GM18507 (cell line): ENCODE measurements at regions not wholly inside any gene's neighbourhood (a gene's known extent, or its start where the extent isn't known, plus 50 kb on each side); places are given as distances from the start of the nearest gene placed in this dataset.
"Not testable (repeated sequence)": the region's sequence is repeated elsewhere in the genome, so short reads cannot be mapped to it uniquely, and the experiment has no call there.

Experiments used
- DNase-seq: peaks from one replicate; pipeline ENCODE4 v3.0.0; 2011; ENCODE audit warnings: low read depth; ENCODE audit not compliant: insufficient read length; ENCODE audit errors: extremely low spot score
- FAIRE-seq: peaks from 2 replicates; lab custom pipeline; 2011; peaks lifted over from hg19 to GRCh38; lab: Jason Lieb, UNC

DNA sequence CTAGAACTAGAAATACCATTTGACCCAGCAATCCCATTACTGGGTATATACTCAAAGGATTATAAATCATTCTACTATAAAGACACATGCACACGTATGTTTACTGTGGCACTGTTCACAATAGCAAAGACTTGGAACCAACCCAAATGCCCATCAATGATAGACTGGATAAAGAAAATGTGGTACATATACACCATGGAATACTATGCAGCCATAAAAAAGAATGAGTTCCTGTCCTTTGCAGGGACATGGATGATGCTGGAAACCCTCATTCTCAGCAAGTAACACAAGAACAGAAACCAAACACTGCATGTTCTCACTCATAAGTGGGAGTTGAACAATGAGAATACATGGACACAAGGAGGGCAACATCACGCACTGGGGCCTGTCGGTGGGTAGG lies 550.3 kb upstream of the USP24 start:
- not testable (repeated sequence) for FAIRE-seq, DNase-seq

DNA sequence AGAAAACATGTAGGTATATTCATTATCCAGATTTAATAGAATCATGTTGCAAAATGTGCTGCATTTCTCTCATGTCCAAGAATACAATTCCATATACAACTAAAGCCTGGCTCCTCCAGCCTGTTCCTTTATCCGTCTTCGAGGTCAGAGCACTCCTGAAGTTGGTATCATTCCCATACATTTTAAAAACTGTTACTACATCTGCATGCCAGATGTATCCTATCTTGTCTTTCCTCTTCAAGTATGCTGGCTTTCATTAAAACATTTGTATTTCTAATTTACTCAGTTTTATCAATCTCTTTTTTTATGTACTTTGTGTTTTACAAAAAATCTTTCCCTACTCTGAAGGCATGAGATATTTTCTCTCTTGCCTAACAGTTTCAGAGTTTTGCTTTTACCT lies 536.6 kb upstream of the USP24 start:
- FAIRE-seq = no peak
- DNase-seq = no peak

GRCh38 chr1:55750628-55750995 lies 535.4 kb upstream of the USP24 start:
- no peak for FAIRE-seq
- no peak for DNase-seq

GRCh38 chr1:55749975-55750627 lies 534.9 kb upstream of the USP24 start:
- FAIRE-seq (no peak), DNase-seq (no peak)

DNA sequence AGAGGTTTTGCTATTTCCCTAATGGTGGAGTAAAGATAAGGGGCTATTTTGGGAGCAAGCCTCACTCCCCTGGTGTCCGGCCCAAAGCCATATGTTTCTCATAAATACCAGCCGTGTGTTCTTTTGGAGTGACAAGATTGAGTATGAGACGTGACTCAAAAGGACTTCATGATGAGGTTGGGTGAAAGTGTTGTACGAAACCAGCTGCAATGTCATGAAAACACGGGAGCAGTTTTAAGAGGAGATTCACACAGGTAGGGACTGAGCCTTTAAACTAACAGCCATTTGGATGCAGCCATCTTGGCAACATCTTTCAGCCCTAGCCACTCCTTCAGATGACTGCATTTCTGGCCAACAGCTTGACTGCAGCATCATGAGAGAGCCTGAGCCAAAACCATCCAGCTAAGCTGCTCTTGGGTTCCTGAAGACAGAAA lies 532.3 kb upstream of the USP24 start:
- DNase-seq (no peak), FAIRE-seq (no peak)

DNA sequence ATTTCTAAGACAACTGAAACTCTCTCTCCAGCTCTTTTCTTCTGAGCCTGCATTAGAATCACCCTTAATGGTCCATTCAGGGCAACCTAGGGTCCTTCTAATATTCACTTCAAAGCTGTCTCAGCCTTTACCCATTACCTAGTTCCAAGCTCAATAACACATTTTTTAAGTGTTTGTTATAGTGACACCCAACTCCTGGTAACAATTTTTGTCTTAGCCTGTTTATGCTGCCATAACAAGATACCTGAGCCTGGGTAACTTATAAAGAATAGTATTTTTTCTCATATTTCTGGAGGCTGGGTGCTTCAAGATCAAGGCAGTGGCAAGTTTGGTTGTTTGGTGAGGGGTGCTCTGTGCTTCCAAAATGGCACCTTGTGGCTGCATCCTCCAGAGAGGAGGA lies 531.5 kb upstream of the USP24 start:
- FAIRE-seq = no peak
- no peak for DNase-seq

DNA sequence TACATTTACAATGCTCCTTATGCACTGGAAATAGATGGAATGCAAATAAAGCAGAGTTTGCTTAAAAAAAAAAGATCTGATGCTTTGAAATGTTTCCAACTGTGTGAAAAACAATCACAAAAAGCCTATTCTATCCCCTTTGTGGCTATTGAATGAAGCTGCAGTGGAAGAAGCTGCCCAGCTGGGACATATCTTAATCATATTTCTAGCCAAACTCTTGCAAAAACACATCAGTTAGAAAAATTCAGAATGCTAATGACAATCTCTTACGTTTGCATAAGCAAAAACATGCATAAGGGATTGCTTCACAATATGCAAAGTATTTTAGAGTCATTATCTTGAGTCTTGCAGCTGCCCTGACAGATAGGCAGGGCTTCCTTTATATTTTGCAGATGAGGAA lies 526.4 kb upstream of the USP24 start:
- no peak for DNase-seq
- FAIRE-seq = no peak

- no peak for DNase-seq
- no peak for FAIRE-seq
Measured at GRCh38 chr1:55735106-55735505, 519.9 kb upstream of the USP24 start.

- DNase-seq (no peak), FAIRE-seq (no peak)
Measured at GRCh38 chr1:55726994-55727393, 511.8 kb upstream of the USP24 start.

DNA sequence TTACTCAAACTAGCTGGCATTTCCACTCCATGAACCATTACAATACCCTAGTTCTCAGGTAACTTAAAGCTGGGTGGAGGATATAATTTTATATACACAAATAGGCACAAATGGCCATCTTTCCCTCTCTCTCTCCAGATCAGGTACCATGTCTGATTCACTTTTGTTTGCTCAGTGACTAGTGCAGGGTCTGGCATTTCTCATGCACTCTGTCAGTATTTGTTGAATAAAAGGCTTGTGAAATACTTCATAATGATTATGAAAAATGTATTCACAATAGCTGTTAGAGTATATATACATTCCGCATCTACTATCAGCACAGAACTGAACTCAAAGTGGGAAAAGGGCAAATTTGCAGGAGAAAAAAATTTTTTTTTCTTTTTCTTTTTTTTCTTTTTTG lies 510.2 kb upstream of the USP24 start:
- DNase-seq (no peak), FAIRE-seq (no peak)

GRCh38 chr1:55724551-55725325 lies 509.6 kb upstream of the USP24 start:
- FAIRE-seq (no peak), DNase-seq (no peak)

DNA sequence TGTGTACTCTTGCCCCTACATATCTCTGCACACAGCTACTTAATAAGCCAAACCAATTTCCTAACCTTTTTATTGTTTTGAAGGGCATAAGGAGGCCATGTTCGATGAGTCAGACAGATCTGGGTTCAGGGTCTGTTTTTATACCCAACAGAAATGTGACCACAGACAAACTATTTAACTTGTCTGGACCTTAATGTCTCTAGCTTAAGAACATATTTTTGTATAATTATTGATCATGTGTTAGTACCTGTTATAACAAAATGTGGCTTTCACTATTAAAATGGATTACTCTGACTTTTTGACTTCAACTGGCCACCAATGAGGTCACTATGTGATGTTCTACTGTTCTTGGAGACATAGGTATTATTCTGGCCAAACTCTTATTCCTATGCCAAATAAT lies 507.8 kb upstream of the USP24 start:
- DNase-seq (no peak), FAIRE-seq (no peak)

- FAIRE-seq = no peak
Measured at GRCh38 chr1:55720261-55720660, 505.1 kb upstream of the USP24 start.

DNA sequence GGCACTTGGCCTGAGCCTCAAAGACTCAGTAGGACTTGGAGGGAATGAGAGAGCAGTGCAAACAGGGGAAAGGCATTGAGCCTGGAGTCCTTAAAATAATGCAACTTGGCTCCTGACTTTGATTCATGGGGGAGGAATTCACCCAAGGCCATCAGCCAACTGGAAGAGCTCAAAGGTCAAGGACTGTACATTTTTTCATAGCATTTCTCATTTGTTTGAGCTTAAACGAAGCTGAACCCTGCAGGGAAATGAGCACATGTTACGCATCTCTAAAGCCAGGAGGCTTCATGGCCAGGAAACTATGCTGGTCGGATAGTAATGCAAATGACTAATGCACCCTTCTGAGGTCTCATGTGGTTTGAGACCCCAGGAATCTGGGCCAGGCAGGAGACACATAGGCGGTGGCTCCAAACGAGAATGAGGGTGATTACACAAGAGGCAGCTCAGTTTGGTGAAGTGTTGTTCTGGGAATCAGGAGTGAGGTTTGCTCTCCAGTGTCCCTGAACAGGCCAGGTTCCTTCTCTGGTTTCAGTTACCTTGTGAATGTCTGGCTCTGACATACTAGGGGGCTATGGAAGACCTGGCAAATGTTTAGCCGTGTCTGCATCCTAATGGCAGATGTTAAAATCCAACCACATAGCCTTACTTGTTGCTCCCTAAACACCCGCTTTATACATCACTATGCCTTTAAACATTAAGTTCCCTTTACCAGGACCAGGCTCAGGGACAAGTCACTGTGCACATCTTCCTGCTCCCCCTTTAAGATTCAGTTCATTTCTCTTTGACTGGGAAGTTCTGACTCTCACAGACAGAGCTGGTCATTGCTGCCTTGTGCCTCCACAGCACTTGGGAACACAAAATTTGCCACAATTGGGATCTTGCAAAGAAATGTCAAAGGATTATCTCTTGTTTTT lies 503.9 kb upstream of the USP24 start:
- no peak for FAIRE-seq
- DNase-seq = no peak

More at GRCh38 chr1:55720261-55720660, 505.1 kb upstream of the USP24 start:
- no peak for DNase-seq

DNA sequence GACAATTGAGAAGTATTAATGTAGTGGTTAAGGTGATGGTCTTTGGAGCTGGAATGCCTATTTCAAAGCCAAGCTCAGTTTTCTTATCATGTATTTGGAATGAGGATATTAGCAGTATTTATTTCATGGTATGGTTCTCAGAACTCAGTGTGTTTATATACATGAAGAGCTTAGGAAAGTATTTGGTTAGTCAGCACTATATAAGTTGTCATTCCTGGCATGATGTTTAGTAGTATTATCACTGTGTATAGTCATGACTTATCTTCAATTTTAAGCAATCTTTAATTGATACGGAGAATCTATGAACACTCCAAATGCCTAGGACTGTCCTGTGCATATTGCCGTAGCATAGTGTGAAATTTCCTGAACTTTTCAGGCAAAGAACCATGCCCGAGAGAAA lies 501.9 kb upstream of the USP24 start:
- DNase-seq (no peak), FAIRE-seq (no peak)

- DNase-seq = no peak
- FAIRE-seq = no peak
Measured at GRCh38 chr1:55716610-55717009, 501.4 kb upstream of the USP24 start.

DNA sequence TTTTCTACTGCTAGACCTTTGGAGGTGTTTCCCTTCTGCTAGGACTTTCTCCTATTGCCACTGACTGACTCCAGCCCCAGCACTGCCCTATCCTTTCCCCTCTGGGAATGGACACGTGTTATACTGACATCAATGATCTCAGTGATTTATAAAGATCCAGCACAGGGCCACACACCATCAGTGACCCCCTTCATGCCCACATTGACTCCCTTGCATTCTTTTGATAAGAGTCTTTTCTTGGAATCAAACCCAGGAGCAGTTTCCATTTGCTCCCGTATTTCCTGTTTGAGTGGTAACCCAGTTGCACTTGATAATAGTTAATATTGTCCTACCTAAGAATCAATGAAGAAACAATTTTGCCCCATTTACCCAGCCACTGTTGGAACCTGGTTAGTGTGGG lies 501.0 kb upstream of the USP24 start:
- no peak for DNase-seq
- FAIRE-seq = no peak

- FAIRE-seq (no peak), DNase-seq (no peak)
Measured at GRCh38 chr1:55714230-55714629, 499.1 kb upstream of the USP24 start.

- DNase-seq = no peak
- FAIRE-seq = no peak
Measured at GRCh38 chr1:55713516-55713915, 498.4 kb upstream of the USP24 start.

DNA sequence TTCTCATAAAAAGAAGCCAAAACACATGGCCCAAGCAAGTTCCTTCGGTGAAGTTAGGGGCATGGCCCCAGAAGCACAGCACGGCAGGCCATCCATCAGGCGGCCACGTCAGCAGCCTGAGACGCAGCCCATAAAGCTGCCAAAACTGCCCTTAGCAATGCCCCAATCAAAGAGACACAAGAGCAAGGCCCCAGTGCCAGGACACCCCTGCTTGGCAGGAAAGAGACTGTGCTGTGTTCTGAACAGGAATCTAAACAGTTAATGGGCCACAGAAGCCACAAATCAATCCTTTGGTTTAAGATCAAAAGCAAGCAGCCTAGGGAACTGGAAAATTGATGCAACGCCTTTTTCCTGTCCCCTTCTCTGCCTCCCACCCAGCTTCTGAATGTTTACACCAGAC lies 497.0 kb upstream of the USP24 start:
- FAIRE-seq (no peak), DNase-seq (no peak)
